ENCODE measurements at regions not wholly inside any gene's neighbourhood (a gene's known extent, or its start where the extent isn't known, plus 50 kb on each side); places are given as distances from the start of the nearest gene placed in this dataset.

GRCh38 chrX:22691966-22692565 is 307.7 kb upstream of the DDX53 start:
- Histone ChIP-seq H3K4me3 (ENCODE audit: low read length) (no peak overlapping the region), H2AFZ (ENCODE audit: low read depth, low read length) (no peak overlapping the region), H3F3A (ENCODE audit: insufficient read depth, low read length, poor library complexity, severe bottlenecking) (no peaks in the 10 kb centered on the region), H3K27ac (ENCODE audit: low read length) (no peak overlapping the region), H3K79me2 (replicated peaks; ENCODE audit: insufficient read depth, low read length) (no peaks in the 10 kb centered on the region), H3K9ac (ENCODE audit: low read length) (no peak overlapping the region), H3K4me2 (ENCODE audit: low read length) (no peak overlapping the region), H3K27me3 (ENCODE audit: insufficient read depth, low read depth, low read length) (no peaks in the 10 kb centered on the region), H4K20me1 (ENCODE audit: insufficient read depth) (no peaks in the 10 kb centered on the region), H3K9me2 (ENCODE audit: insufficient read depth, low read length) (no peaks in the 10 kb centered on the region), H3K36me3 (ENCODE audit: insufficient read depth, low read length) (no peaks in the 10 kb centered on the region), H3K9me3 (ENCODE audit: low read length) (no peaks in the 10 kb centered on the region)
- TF ChIP-seq SMC3 (conservative IDR thresholded peaks at IDR 0.05; ENCODE audit: poor library complexity) (no peak), EP300 (conservative IDR thresholded peaks at IDR 0.05; ENCODE audit: poor library complexity, severe bottlenecking) (no peak)

- Histone ChIP-seq H3K4me2 (ENCODE audit: low read length) (no peak overlapping the region), H2AFZ (ENCODE audit: low read depth, low read length) (no peak overlapping the region), H3K9me3 (ENCODE audit: low read length) (no peaks in the 10 kb centered on the region), H3K27ac (ENCODE audit: low read length) (no peak overlapping the region), H3K27me3 (ENCODE audit: insufficient read depth, low read depth, low read length) (no peaks in the 10 kb centered on the region), H3K79me2 (replicated peaks; ENCODE audit: insufficient read depth, low read length) (no peaks in the 10 kb centered on the region), H4K20me1 (ENCODE audit: insufficient read depth) (no peaks in the 10 kb centered on the region), H3K9ac (ENCODE audit: low read length) (no peak overlapping the region), H3F3A (ENCODE audit: insufficient read depth, low read length, poor library complexity, severe bottlenecking) (no peaks in the 10 kb centered on the region), H3K36me3 (ENCODE audit: insufficient read depth, low read length) (no peaks in the 10 kb centered on the region), H3K4me3 (ENCODE audit: low read length) (no peak overlapping the region), H3K9me2 (ENCODE audit: insufficient read depth, low read length) (no peaks in the 10 kb centered on the region)
- no peak for TF ChIP-seq SMC3 (conservative IDR thresholded peaks at IDR 0.05; ENCODE audit: poor library complexity)
- no peak for TF ChIP-seq POLR2AphosphoS5 (IDR thresholded peaks at IDR 0.05)
- no peak for TF ChIP-seq EP300 (conservative IDR thresholded peaks at IDR 0.05; ENCODE audit: poor library complexity, severe bottlenecking)
- TF ChIP-seq REST (IDR thresholded peaks at IDR 0.05; ENCODE audit: borderline replicate concordance), result no peak
- TF ChIP-seq CTCF (IDR thresholded peaks at IDR 0.05; ENCODE audit: poor library complexity, severe bottlenecking), result no peak
- no peak for TF ChIP-seq EZH2 (IDR thresholded peaks at IDR 0.05; ENCODE audit: borderline replicate concordance, insufficient read depth, low read length, poor library complexity, severe bottlenecking)
Observed at GRCh38 chrX:22698151-22698550, 301.6 kb upstream of the DDX53 start.

GRCh38 chrX:22699581-22700091 is 300.1 kb upstream of the DDX53 start:
- Histone ChIP-seq H3K36me3 (ENCODE audit: insufficient read depth, low read length) (no peaks in the 10 kb centered on the region), H3K9ac (ENCODE audit: low read length) (no peak overlapping the region), H3K79me2 (replicated peaks; ENCODE audit: insufficient read depth, low read length) (no peaks in the 10 kb centered on the region), H3K4me2 (ENCODE audit: low read length) (no peak overlapping the region), H3K9me2 (ENCODE audit: insufficient read depth, low read length) (no peaks in the 10 kb centered on the region), H3K4me3 (ENCODE audit: low read length) (no peak overlapping the region), H2AFZ (ENCODE audit: low read depth, low read length) (no peak overlapping the region), H4K20me1 (ENCODE audit: insufficient read depth) (no peaks in the 10 kb centered on the region), H3F3A (ENCODE audit: insufficient read depth, low read length, poor library complexity, severe bottlenecking) (no peaks in the 10 kb centered on the region), H3K27me3 (ENCODE audit: insufficient read depth, low read depth, low read length) (no peaks in the 10 kb centered on the region), H3K27ac (ENCODE audit: low read length) (no peak overlapping the region), H3K9me3 (ENCODE audit: low read length) (no peaks in the 10 kb centered on the region)
- no peak for TF ChIP-seq TAF1 (IDR thresholded peaks at IDR 0.05; ENCODE audit: low read depth)

Data from neural cell (in vitro differentiated cells).